GM12864 (cell line): ENCODE measurements at regions not wholly inside any gene's neighbourhood (a gene's known extent, or its start where the extent isn't known, plus 50 kb on each side); places are given as distances from the start of the nearest gene placed in this dataset.

ENCODE experiments used
- DNase-seq: peaks from one replicate; pipeline ENCODE4 v3.0.0-alpha.2; 2011; ENCODE audit warnings: low read depth
- H3K4me3 ChIP-seq: 2 replicates; pipeline ENCODE4 v1.5.1; 2011; ENCODE audit warnings: mild to moderate bottlenecking, low read depth, low read length, control low read depth
- TF ChIP-seq, protein P1 (sequence below): IDR thresholded peaks from 2 replicates; pipeline ENCODE4 v1.5.1; 2011; ENCODE audit warnings: low read depth, mild to moderate bottlenecking, moderate library complexity, low read length, control low read depth, inconsistent platforms; ENCODE audit errors: missing control alignments

GRCh38 chr1:68819190-68819829 is 322.4 kb upstream of the DEPDC1 start:
- H3K4me3 ChIP-seq: no peak overlapping the region
- DNase-seq: no peak
- TF ChIP-seq, protein P1, sequence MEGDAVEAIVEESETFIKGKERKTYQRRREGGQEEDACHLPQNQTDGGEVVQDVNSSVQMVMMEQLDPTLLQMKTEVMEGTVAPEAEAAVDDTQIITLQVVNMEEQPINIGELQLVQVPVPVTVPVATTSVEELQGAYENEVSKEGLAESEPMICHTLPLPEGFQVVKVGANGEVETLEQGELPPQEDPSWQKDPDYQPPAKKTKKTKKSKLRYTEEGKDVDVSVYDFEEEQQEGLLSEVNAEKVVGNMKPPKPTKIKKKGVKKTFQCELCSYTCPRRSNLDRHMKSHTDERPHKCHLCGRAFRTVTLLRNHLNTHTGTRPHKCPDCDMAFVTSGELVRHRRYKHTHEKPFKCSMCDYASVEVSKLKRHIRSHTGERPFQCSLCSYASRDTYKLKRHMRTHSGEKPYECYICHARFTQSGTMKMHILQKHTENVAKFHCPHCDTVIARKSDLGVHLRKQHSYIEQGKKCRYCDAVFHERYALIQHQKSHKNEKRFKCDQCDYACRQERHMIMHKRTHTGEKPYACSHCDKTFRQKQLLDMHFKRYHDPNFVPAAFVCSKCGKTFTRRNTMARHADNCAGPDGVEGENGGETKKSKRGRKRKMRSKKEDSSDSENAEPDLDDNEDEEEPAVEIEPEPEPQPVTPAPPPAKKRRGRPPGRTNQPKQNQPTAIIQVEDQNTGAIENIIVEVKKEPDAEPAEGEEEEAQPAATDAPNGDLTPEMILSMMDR: peak; percentile 18

- H3K4me3 ChIP-seq: no peak overlapping the region
- TF ChIP-seq, protein P1: no peak
- DNase-seq: no peak
Measured at GRCh38 chr1:68820151-68820550, 323.3 kb upstream of the DEPDC1 start.

- no peak overlapping the region for H3K4me3 ChIP-seq
- TF ChIP-seq, protein P1: no peak
- no peak for DNase-seq
Measured at GRCh38 chr1:68826836-68827235, 330.0 kb upstream of the DEPDC1 start.

DNA sequence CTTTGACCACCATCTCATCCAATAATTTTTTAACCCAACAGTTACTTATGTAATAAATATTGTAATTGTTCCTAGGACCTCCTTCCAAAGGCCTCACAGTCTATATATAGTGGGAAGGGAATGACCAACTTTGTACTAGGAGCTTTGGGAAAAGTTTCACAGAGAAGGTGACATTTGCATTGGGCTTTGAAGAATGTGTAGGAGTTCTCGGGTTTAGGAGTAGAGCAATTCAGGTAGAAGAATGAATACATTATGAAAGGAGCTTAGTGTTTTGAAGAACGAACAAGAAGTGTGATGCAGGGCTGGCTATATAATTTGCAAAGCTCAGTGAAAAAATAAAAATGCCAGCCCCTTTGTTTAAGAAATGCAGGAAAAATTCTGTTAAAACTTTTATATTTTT is 330.4 kb upstream of the DEPDC1 start:
- no peak for DNase-seq
- no peak overlapping the region for H3K4me3 ChIP-seq
- TF ChIP-seq, protein P1: no peak

GRCh38 chr1:68828013-68828412 is 331.1 kb upstream of the DEPDC1 start:
- TF ChIP-seq, protein P1: no peak
- no peak overlapping the region for H3K4me3 ChIP-seq
- DNase-seq: no peak

DNA sequence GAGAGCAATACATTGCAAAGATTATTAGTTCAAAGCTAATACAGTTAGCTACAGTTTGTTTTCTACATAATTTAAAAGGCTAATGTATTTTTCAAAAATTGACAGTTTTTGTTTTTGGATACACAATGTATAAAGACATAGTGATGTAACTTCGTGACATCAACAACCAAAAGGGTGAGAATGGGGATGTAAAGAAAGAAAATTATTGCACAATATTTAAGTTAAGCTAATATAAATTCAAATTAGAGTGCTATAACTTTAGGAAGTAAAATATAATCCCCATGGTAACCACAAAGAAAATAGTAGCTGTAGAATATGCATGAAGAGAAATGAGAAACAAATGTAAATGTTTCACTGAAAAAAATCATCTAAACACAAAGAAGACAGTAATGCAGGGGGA is 334.4 kb upstream of the DEPDC1 start:
- TF ChIP-seq, protein P1: no peak
- H3K4me3 ChIP-seq: no peak overlapping the region
- DNase-seq: no peak

GRCh38 chr1:68848017-68848416 is 351.1 kb upstream of the DEPDC1 start:
- no peak overlapping the region for H3K4me3 ChIP-seq
- TF ChIP-seq, protein P1: no peak
- DNase-seq: no peak
